ENCODE measurements at regions not wholly inside any gene's neighbourhood (a gene's known extent, or its start where the extent isn't known, plus 50 kb on each side); places are given as distances from the start of the nearest gene placed in this dataset.

DNA sequence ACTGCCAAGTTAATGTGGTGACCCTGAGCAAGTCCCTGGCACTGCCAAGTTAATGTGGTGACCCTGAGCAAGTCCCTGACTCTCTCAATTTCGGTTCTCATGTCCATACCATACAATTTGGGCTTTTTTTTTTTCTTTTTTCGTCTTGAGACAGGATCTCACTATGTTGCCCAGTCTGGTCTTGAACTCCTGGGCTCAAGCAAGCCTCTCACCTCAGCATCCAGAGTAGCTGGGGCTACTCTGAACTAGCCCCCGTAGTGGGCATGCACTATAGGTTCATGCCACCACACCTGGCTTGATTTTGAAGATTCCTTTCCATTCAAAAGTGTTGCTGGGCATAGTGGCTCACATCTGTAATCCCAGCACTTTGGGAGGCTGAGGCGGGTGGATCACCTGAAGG, 100.0 kb upstream of the FOXP4 start:
- WGBS (ENCODE audit: missing lambda C conversion rate) = 51% methylated on average over 4 of the region's 4 CpGs
- no peak overlapping the region for H3K4me2 ChIP-seq
- no peaks in the 10 kb centered on the region for H3K9me3 ChIP-seq
- DNase-seq (ENCODE audit: low read depth in 1 of 2, low spot score in 1 of 2) (no peak), ATAC-seq (no peak), FAIRE-seq (no peak)
- ChIA-PET POLR2A (no interaction called here), CTCF (interaction anchor here (1.0 kb wide), 1 partner anchor 133 kb away, joined by 3 read pairs; no protein-coding TSS in a partner anchor)
- no peak overlapping the region for H3K27ac ChIP-seq
- peaks cover 7% of the 10 kb centered on the region; the same call in 1 of the 3 replicates for H3K4me1 ChIP-seq
- H3K4me3 ChIP-seq = no peak overlapping the region
- TF ChIP-seq RARB (CRISPR knock-in tag; IDR thresholded peaks at IDR 0.05) = no peak

DNA sequence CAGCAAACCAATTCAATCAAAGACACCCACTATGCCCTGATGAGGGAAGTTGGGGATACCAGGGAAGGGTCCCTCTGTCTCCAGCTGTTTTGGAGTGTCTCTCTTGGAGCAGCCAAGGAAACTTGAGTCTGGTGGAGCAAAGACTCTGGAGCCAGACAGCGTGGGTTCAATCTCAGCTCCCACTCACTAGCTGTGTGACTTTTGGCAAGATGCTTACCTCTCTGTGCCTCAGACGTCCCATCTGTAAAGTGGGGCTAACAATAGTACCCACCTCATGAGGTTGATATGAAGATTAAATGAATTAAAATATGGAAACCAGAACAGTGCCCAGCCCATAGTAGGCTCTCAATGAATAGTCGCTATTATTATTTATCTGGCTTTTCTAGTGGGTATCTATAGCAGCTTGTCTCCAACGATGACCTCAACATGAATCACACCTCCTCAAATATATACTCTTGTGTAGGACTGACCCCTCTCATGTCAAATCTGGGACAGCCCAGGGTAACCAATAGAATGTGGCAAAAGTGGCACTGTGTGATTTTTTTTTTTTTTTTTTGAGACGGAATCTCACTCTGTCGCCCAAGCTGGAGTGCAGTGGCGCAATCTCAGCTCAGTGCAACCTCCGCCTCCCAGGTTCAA, 99.2 kb upstream of the FOXP4 start:
- DNase-seq (ENCODE audit: low read depth in 1 of 2, low spot score in 1 of 2) = no peak
- 57% methylated on average over 8 of the region's 8 CpGs for WGBS (ENCODE audit: missing lambda C conversion rate)
- Histone ChIP-seq H3K27ac (no peak overlapping the region), H3K9me3 (no peaks in the 10 kb centered on the region), H3K4me1 (peaks cover 7% of the 10 kb centered on the region; the same call in 1 of the 3 replicates), H3K4me3 (no peak overlapping the region), H3K4me2 (no peak overlapping the region)
- POLR2A ChIA-PET = no interaction called here
- no peak for ATAC-seq
- FAIRE-seq = no peak
- CTCF ChIA-PET = interaction anchor here (0.7 to 2.2 kb wide), 5 partner anchors 9 to 236 kb away, joined by 3 to 8 read pairs (median 4); no protein-coding TSS in a partner anchor
- TF ChIP-seq, protein P1, sequence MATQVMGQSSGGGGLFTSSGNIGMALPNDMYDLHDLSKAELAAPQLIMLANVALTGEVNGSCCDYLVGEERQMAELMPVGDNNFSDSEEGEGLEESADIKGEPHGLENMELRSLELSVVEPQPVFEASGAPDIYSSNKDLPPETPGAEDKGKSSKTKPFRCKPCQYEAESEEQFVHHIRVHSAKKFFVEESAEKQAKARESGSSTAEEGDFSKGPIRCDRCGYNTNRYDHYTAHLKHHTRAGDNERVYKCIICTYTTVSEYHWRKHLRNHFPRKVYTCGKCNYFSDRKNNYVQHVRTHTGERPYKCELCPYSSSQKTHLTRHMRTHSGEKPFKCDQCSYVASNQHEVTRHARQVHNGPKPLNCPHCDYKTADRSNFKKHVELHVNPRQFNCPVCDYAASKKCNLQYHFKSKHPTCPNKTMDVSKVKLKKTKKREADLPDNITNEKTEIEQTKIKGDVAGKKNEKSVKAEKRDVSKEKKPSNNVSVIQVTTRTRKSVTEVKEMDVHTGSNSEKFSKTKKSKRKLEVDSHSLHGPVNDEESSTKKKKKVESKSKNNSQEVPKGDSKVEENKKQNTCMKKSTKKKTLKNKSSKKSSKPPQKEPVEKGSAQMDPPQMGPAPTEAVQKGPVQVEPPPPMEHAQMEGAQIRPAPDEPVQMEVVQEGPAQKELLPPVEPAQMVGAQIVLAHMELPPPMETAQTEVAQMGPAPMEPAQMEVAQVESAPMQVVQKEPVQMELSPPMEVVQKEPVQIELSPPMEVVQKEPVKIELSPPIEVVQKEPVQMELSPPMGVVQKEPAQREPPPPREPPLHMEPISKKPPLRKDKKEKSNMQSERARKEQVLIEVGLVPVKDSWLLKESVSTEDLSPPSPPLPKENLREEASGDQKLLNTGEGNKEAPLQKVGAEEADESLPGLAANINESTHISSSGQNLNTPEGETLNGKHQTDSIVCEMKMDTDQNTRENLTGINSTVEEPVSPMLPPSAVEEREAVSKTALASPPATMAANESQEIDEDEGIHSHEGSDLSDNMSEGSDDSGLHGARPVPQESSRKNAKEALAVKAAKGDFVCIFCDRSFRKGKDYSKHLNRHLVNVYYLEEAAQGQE (IDR thresholded peaks at IDR 0.05) = no peak
- TF ChIP-seq ZNF302 (CRISPR knock-in tag; IDR thresholded peaks at IDR 0.05) (no peak), RNF2 (IDR thresholded peaks at IDR 0.05; ENCODE audit: borderline replicate concordance, low read depth) (no peak), SREBF2 (IDR thresholded peaks at IDR 0.05) (no peak), ESRRA (IDR thresholded peaks at IDR 0.05; ENCODE audit: borderline replicate concordance, low read length) (no peak), HOXB5 (CRISPR knock-in tag; IDR thresholded peaks at IDR 0.05) (no peak)

DNA sequence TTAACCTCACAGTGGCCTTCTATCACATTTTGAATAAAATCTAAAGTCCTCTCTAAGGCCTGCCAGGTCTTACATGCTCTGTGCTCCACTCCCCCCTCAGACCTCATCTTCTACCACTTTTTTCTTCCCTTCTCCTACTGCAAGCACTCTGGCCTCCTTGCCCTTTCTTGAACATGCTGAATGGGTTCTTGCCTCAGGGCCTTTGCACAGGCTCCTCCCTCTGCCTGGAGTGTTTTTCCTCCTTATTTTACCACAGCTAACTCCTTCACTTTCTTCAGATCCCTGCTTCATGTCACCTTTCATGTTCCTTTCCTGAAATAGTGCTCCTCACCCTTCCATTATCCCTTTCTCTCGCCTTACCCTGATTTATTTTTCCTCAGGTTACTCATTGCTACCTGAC, 97.9 kb upstream of the FOXP4 start:
- CTCF ChIA-PET = interaction anchor here (1.0 to 2.2 kb wide), 5 partner anchors 13 to 235 kb away, joined by 3 to 8 read pairs (median 4); no protein-coding TSS in a partner anchor
- TF ChIP-seq, protein P2, sequence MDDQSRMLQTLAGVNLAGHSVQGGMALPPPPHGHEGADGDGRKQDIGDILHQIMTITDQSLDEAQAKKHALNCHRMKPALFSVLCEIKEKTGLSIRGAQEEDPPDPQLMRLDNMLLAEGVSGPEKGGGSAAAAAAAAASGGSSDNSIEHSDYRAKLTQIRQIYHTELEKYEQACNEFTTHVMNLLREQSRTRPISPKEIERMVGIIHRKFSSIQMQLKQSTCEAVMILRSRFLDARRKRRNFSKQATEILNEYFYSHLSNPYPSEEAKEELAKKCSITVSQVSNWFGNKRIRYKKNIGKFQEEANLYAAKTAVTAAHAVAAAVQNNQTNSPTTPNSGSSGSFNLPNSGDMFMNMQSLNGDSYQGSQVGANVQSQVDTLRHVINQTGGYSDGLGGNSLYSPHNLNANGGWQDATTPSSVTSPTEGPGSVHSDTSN (IDR thresholded peaks at IDR 0.05) = no peak
- TF ChIP-seq CBX8 (IDR thresholded peaks at IDR 0.05) (no peak), SMC3 (IDR thresholded peaks at IDR 0.05) (no peak), NPAS2 (CRISPR knock-in tag; IDR thresholded peaks at IDR 0.05; ENCODE audit: borderline replicate concordance) (no peak), POLR2A (IDR thresholded peaks at IDR 0.05; ENCODE audit: low read length) (no peak), ZC3H11A (IDR thresholded peaks at IDR 0.05) (no peak), ZSCAN20 (CRISPR knock-in tag; IDR thresholded peaks at IDR 0.05) (no peak), HOXB5 (CRISPR knock-in tag; IDR thresholded peaks at IDR 0.05) (no peak), JUN (IDR thresholded peaks at IDR 0.05) (no peak)
- TF ChIP-seq, protein P3, sequence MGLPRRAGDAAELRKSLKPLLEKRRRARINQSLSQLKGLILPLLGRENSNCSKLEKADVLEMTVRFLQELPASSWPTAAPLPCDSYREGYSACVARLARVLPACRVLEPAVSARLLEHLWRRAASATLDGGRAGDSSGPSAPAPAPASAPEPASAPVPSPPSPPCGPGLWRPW (IDR thresholded peaks at IDR 0.05) = no peak

More for the DNA sequence above, 97.9 kb upstream of the FOXP4 start:
- FAIRE-seq (no peak), ATAC-seq (no peak), DNase-seq (ENCODE audit: low read depth in 1 of 2, low spot score in 1 of 2) (no peak)
- no peak overlapping the region for H3K4me3 ChIP-seq
- H3K4me2 ChIP-seq = no peak overlapping the region
- H3K4me1 ChIP-seq = peaks cover 7% of the 10 kb centered on the region; the same call in 1 of the 3 replicates
- POLR2A ChIA-PET = no interaction called here
- no peak overlapping the region for H3K27ac ChIP-seq
- WGBS (ENCODE audit: missing lambda C conversion rate) = 89% methylated on average over 1 of the region's 1 CpG
- no peaks in the 10 kb centered on the region for H3K9me3 ChIP-seq
